GM23248 (cell line): ENCODE measurements at regions not wholly inside any gene's neighbourhood (a gene's known extent, or its start where the extent isn't known, plus 50 kb on each side); places are given as distances from the start of the nearest gene placed in this dataset.

Experiments used
- EZH2 ChIP-seq: fragments of 200-600 bp; sonication (generic); IDR thresholded peaks from 2 replicates; pipeline ENCODE4 v1.6.1; 2018; ENCODE audit warnings: antibody characterized with exemption, mild to moderate bottlenecking; ENCODE audit not compliant: insufficient read depth, poor library complexity, severe bottlenecking
- EZH2phosphoT487 ChIP-seq: fragments of 200-600 bp; sonication (generic); IDR thresholded peaks from 2 replicates; pipeline ENCODE4 v1.6.1; 2018; ENCODE audit warnings: antibody characterized with exemption, moderate library complexity, mild to moderate bottlenecking, low read depth; ENCODE audit not compliant: insufficient read depth

- no peak for TF ChIP-seq EZH2phosphoT487
- TF ChIP-seq EZH2, result no peak
These were observed 90.5 kb upstream of the FERMT1 start for GRCh38 chr20:6213311-6213710.
